HG03095 (cell line): ENCODE measurements at regions not wholly inside any gene's neighbourhood (a gene's known extent, or its start where the extent isn't known, plus 50 kb on each side); places are given as distances from the start of the nearest gene placed in this dataset.
A peak's percentile ranks its signal among the peaks of the same experiment; 100 is the strongest.
"Not testable (repeated sequence)": the region's sequence is repeated elsewhere in the genome, so short reads cannot be mapped to it uniquely, and the experiment has no call there.

Experiments used
- ATAC-seq: cut with Tn5 transposase; IDR thresholded peaks from one replicate; pipeline ENCODE4 v1.9.1; 2021; ENCODE audit warnings: moderate library complexity; ENCODE audit not compliant: unreplicated experiment

GRCh38 chr10:95137990-95138625, 55.9 kb upstream of the ACSM6 start:
- ATAC-seq = not testable (repeated sequence)

GRCh38 chr10:95134490-95134889, 59.5 kb upstream of the ACSM6 start:
- ATAC-seq = no peak

- ATAC-seq = no peak
Measured at GRCh38 chr10:95133997-95134396, 60.0 kb upstream of the ACSM6 start.

GRCh38 chr10:95133016-95133752, 60.9 kb upstream of the ACSM6 start:
- ATAC-seq = peak; percentile 92

- ATAC-seq = not testable (repeated sequence)
Measured at GRCh38 chr10:95130429-95130828, 61.1 kb upstream of the CYP2C8 start.

DNA sequence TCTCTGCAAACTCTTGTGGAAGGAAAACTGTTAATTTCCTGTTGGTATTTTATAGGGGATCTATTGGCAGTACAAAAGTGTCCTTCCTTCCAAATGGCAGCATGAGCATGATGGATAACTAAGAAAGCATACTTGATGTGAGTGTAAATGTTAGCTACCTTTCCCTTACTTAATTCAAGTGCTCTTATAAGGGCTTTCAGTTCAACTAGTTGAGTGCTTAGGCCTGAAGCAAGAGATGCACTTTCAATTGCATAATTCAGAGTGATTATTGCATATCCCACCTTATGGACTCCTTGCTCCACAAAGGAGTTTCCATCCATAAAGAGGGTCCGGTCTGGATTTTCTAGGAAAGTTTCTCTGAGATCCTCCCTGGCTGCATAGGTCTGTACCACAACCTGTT, 56.3 kb upstream of the CYP2C8 start:
- ATAC-seq = no peak

- no peak for ATAC-seq
Measured at GRCh38 chr10:95122736-95123135, 53.4 kb upstream of the CYP2C8 start.

- ATAC-seq = no peak
Measured at GRCh38 chr10:95121904-95122303, 52.6 kb upstream of the CYP2C8 start.
